H9 (cell line): ENCODE measurements at regions not wholly inside any gene's neighbourhood (a gene's known extent, or its start where the extent isn't known, plus 50 kb on each side); places are given as distances from the start of the nearest gene placed in this dataset.

Experiments
- DNase-seq: peaks from one replicate; pipeline ENCODE4 v3.0.0-alpha.2; 2017
- H2AFZ ChIP-seq: one replicate; pipeline ENCODE4 v1.6.1; 2013; ENCODE audit warnings: mild to moderate bottlenecking, low read length, control low read depth, moderate library complexity
- H2AK5ac ChIP-seq: 2 replicates; pipeline ENCODE4 v1.6.1; 2013; ENCODE audit warnings: low read length, control low read depth, mixed read lengths; ENCODE audit not compliant: insufficient read length
- H2BK120ac ChIP-seq: one replicate; pipeline ENCODE4 v1.6.1; 2013; ENCODE audit warnings: low read depth, mild to moderate bottlenecking, low read length, control low read depth, inconsistent platforms; ENCODE audit not compliant: poor library complexity, severe bottlenecking
- H2BK12ac ChIP-seq: 2 replicates; pipeline ENCODE4 v1.6.1; 2013; ENCODE audit warnings: low read length, control low read depth, mixed read lengths, low read depth; ENCODE audit not compliant: insufficient read length
- H2BK15ac ChIP-seq: 2 replicates; pipeline ENCODE4 v1.6.1; 2013; ENCODE audit warnings: low read depth, low read length, control low read depth
- H2BK20ac ChIP-seq: one replicate; pipeline ENCODE4 v1.6.1; 2013; ENCODE audit warnings: low read depth, mild to moderate bottlenecking, low read length, control low read depth, inconsistent platforms; ENCODE audit not compliant: poor library complexity, severe bottlenecking
- H2BK5ac ChIP-seq: 2 replicates; pipeline ENCODE4 v1.6.1; 2013; ENCODE audit warnings: low read length, control low read depth, mixed read lengths; ENCODE audit not compliant: insufficient read length
- H3K14ac ChIP-seq: 2 replicates; pipeline ENCODE4 v1.6.1; 2013; ENCODE audit warnings: low read length, control low read depth; ENCODE audit not compliant: insufficient read depth
- H3K18ac ChIP-seq: 2 replicates; pipeline ENCODE4 v1.6.1; 2013; ENCODE audit warnings: low read depth, mild to moderate bottlenecking, mixed read lengths, low read length, control low read depth; ENCODE audit not compliant: insufficient read length
- H3K23ac ChIP-seq: 2 replicates; pipeline ENCODE4 v1.6.1; 2013; ENCODE audit warnings: low read length, control low read depth, mixed read lengths, low read depth; ENCODE audit not compliant: insufficient read length
- H3K23me2 ChIP-seq: 2 replicates; pipeline ENCODE4 v1.6.1; 2013; ENCODE audit warnings: low read depth, mild to moderate bottlenecking, mixed read lengths, low read length, control low read depth; ENCODE audit not compliant: insufficient read length, poor library complexity, severe bottlenecking
- H3K27ac ChIP-seq: 2 replicates; pipeline ENCODE4 v1.5.1; 2013; ENCODE audit warnings: low read length, control low read depth, mixed read lengths, low read depth; ENCODE audit not compliant: insufficient read length
- H3K27me3 ChIP-seq: 2 replicates; pipeline ENCODE4 v1.6.1; 2013; ENCODE audit warnings: low read length, control low read depth, inconsistent platforms; ENCODE audit not compliant: insufficient read depth
- H3K4ac ChIP-seq: 2 replicates; pipeline ENCODE4 v1.6.1; 2013; ENCODE audit warnings: low read depth, mild to moderate bottlenecking, control low read depth, inconsistent platforms, low read length, moderate library complexity
- H3K4me1 ChIP-seq: 2 replicates; pipeline ENCODE4 v1.6.1; 2013; ENCODE audit warnings: low read length, control low read depth, inconsistent platforms; ENCODE audit not compliant: insufficient read depth
- H3K4me2 ChIP-seq: 2 replicates; pipeline ENCODE4 v1.6.1; 2013; ENCODE audit warnings: low read length, control low read depth, mixed read lengths; ENCODE audit not compliant: insufficient read length, insufficient read depth
- H3K56ac ChIP-seq: 2 replicates; pipeline ENCODE4 v1.6.1; 2013; ENCODE audit warnings: low read depth, mild to moderate bottlenecking, mixed read lengths, low read length, control low read depth; ENCODE audit not compliant: insufficient read length
- H3K79me1 ChIP-seq: 2 replicates; pipeline ENCODE4 v1.6.1; 2013; ENCODE audit warnings: low read depth, mild to moderate bottlenecking, moderate library complexity, low read length, control low read depth, inconsistent platforms; ENCODE audit not compliant: insufficient read depth, poor library complexity, severe bottlenecking
- H3K79me2 ChIP-seq: 2 replicates; pipeline ENCODE4 v1.6.1; 2013; ENCODE audit warnings: low read length, control low read depth, inconsistent platforms; ENCODE audit not compliant: insufficient read depth
- H3K9ac ChIP-seq: 2 replicates; pipeline ENCODE4 v1.6.1; 2013; ENCODE audit warnings: low read length, control low read depth, mixed read lengths; ENCODE audit not compliant: insufficient read length; ENCODE audit errors: extremely low read depth
- H3K9me3 ChIP-seq: one replicate; pipeline ENCODE4 v1.6.1; 2013; ENCODE audit warnings: low read depth, low read length, inconsistent platforms; ENCODE audit not compliant: control insufficient read depth
- H3T11ph ChIP-seq: one replicate; pipeline ENCODE4 v1.6.1; 2013; ENCODE audit warnings: mild to moderate bottlenecking, low read length, control low read depth, inconsistent platforms
- H4K20me1 ChIP-seq: one replicate; pipeline ENCODE4 v1.6.1; 2013; ENCODE audit not compliant: control insufficient read depth, insufficient read length, insufficient read depth
- H4K5ac ChIP-seq: 2 replicates; pipeline ENCODE4 v1.6.1; 2013; ENCODE audit warnings: low read depth, mild to moderate bottlenecking, mixed read lengths, low read length, control low read depth; ENCODE audit not compliant: insufficient read length
- H4K8ac ChIP-seq: replicated peaks from 2 replicates; pipeline ENCODE4 v1.6.1; 2013; ENCODE audit warnings: low read length, control low read depth, mixed read lengths, low read depth; ENCODE audit not compliant: insufficient read length
- H4K91ac ChIP-seq: 2 replicates; pipeline ENCODE4 v1.6.1; 2013; ENCODE audit warnings: low read depth, mild to moderate bottlenecking, moderate library complexity, mixed read lengths, low read length, control low read depth; ENCODE audit not compliant: insufficient read length
- H3K27ac Mint-ChIP-seq, 3 experiments: 2 replicates in 2 of 3; 3 replicates in 1 of 3; pipeline ENCODE4 v1.8.0; 2020 to 2021; ENCODE audit warnings: mixed read lengths in 3 of 3, mild to moderate bottlenecking in 1 of 3, moderate library complexity in 1 of 3
- H3K27me3 Mint-ChIP-seq: 2 replicates; pipeline ENCODE4 v1.8.0; 2021; ENCODE audit warnings: low read depth, mild to moderate bottlenecking, moderate library complexity, mixed read lengths
- H3K36me3 Mint-ChIP-seq, 3 experiments: 2 replicates in 2 of 3; 3 replicates in 1 of 3; pipeline ENCODE4 v1.8.0; 2020 to 2021; ENCODE audit warnings: low read depth in 3 of 3, mixed read lengths in 3 of 3; ENCODE audit not compliant: insufficient read depth in 1 of 3
- H3K4me1 Mint-ChIP-seq, 2 experiments: 2 replicates each; pipeline ENCODE4 v1.8.0; 2020; ENCODE audit warnings: mixed read lengths in 2 of 2
- H3K4me3 Mint-ChIP-seq, 2 experiments: 2 replicates in 1 of 2; 3 replicates in 1 of 2; pipeline ENCODE4 v1.8.0; 2020 to 2021; ENCODE audit warnings: mild to moderate bottlenecking in 2 of 2, mixed read lengths in 2 of 2, moderate library complexity in 1 of 2
- H3K9me3 Mint-ChIP-seq, 2 experiments: 2 replicates in 1 of 2; 3 replicates in 1 of 2; pipeline ENCODE4 v1.8.0; 2020; ENCODE audit warnings: mild to moderate bottlenecking in 2 of 2, mixed read lengths in 2 of 2, moderate library complexity in 1 of 2
- CTCF ChIP-seq: fragments of 200-600 bp; sonication (generic); conservative IDR thresholded peaks from 3 replicates; pipeline ENCODE4 v1.8.0; 2021; ENCODE audit warnings: antibody characterized with exemption, mild to moderate bottlenecking
- WGBS: extraction: QIAGEN DNeasy Blood & Tissue Kit; methylation state at CpG from one replicate; pipeline ENCODE4 v1.1.7; 2013; ENCODE audit warnings: missing lambda C conversion rate, low lambda C conversion rate, mixed read lengths; ENCODE audit not compliant: insufficient read length; ENCODE audit errors: extremely low coverage; 5-methylcytosine and 5-hydroxymethylcytosine counted together

- peaks cover 4% of the 10 kb centered on the region in 2 experiments; a peak in 2 of 4 replicates for H3K4me1 Mint-ChIP-seq
- H2BK5ac ChIP-seq: no peak overlapping the region
- H4K5ac ChIP-seq: no peak overlapping the region
Observed at GRCh38 chrX:122418758-122419157, 765.3 kb upstream of the GRIA3 start.

More at GRCh38 chrX:122418758-122419157, 765.3 kb upstream of the GRIA3 start:
- Histone ChIP-seq H2AFZ (no peak overlapping the region), H3K23ac (no peak overlapping the region), H3K4me2 (no peak overlapping the region), H2AK5ac (no peak overlapping the region), H4K20me1 (no peaks in the 10 kb centered on the region), H3K14ac (no peak overlapping the region), H3K4me1 (no peaks in the 10 kb centered on the region), H2BK20ac (no peak overlapping the region), H3K4ac (no peak overlapping the region), H3K56ac (no peak overlapping the region), H2BK120ac (no peak overlapping the region), H3K23me2 (no peaks in the 10 kb centered on the region), H4K8ac (no peak overlapping the region), H3K9me3 (no peaks in the 10 kb centered on the region), H3T11ph (no peak overlapping the region), H3K27ac (no peak overlapping the region), H3K79me2 (no peaks in the 10 kb centered on the region), H3K27me3 (no peaks in the 10 kb centered on the region), H3K9ac (no peak overlapping the region), H4K91ac (no peak overlapping the region), H3K79me1 (no peaks in the 10 kb centered on the region), H2BK15ac (no peak overlapping the region), H3K18ac (no peak overlapping the region), H2BK12ac (no peak overlapping the region)
- Mint-ChIP-seq H3K9me3 (peaks cover 0 to 40% of the 10 kb centered on the region in 2 experiments; a peak in 2 of 5 replicates), H3K27ac (no peak overlapping the region), H3K4me3 (no peak overlapping the region), H3K36me3 (no peaks in the 10 kb centered on the region), H3K27me3 (no peaks in the 10 kb centered on the region)
- whole genome bisulfite sequencing: no CpG with 5 or more reads among the region's 7 CpGs
- TF ChIP-seq CTCF: no peak
- DNase-seq: no peak
